Hepatocyte (in vitro differentiated cells): ENCODE measurements at regions not wholly inside any gene's neighbourhood (a gene's known extent, or its start where the extent isn't known, plus 50 kb on each side); places are given as distances from the start of the nearest gene placed in this dataset.
A peak's percentile ranks its signal among the peaks of the same experiment; 100 is the strongest.

Source experiments
- DNase-seq: peaks from one replicate; pipeline ENCODE4 v3.0.0-alpha.2; 2016; ENCODE audit warnings: low spot score
- H2AFZ ChIP-seq: fragments of 200-600 bp; sonication (generic); 2 replicates; pipeline ENCODE4 v1.6.0; 2016; ENCODE audit warnings: antibody characterized with exemption, mild to moderate bottlenecking
- H3K27ac ChIP-seq: fragments of 200-600 bp; sonication (generic); 2 replicates; pipeline ENCODE4 v1.5.1; 2016; ENCODE audit warnings: mild to moderate bottlenecking
- H3K27me3 ChIP-seq: fragments of 200-600 bp; sonication (generic); 2 replicates; pipeline ENCODE4 v1.6.1; 2016
- H3K36me3 ChIP-seq: fragments of 200-600 bp; sonication (generic); replicated peaks from 2 replicates; pipeline ENCODE4 v1.5.1; 2016; ENCODE audit warnings: low read depth; ENCODE audit not compliant: insufficient read depth
- H3K4me1 ChIP-seq: fragments of 200-600 bp; sonication (generic); 2 replicates; pipeline ENCODE4 v1.5.1; 2016; ENCODE audit warnings: mild to moderate bottlenecking, moderate library complexity; ENCODE audit not compliant: insufficient read depth
- H3K4me2 ChIP-seq: fragments of 200-600 bp; sonication (generic); 2 replicates; pipeline ENCODE4 v1.6.0; 2016
- H3K4me3 ChIP-seq: fragments of 200-600 bp; sonication (generic); 2 replicates; pipeline ENCODE4 v1.5.1; 2016; ENCODE audit warnings: mild to moderate bottlenecking
- H3K79me2 ChIP-seq: fragments of 200-600 bp; sonication (generic); 2 replicates; pipeline ENCODE4 v1.6.0; 2017; ENCODE audit warnings: mild to moderate bottlenecking
- H3K9me2 ChIP-seq: fragments of 200-600 bp; sonication (generic); replicated peaks from 2 replicates; pipeline ENCODE4 v1.6.0; 2017; ENCODE audit warnings: mild to moderate bottlenecking; ENCODE audit not compliant: insufficient read depth
- H3K9me3 ChIP-seq: fragments of 200-600 bp; sonication (generic); 2 replicates; pipeline ENCODE4 v1.5.1; 2016; ENCODE audit warnings: low read depth, mild to moderate bottlenecking
- H4K20me1 ChIP-seq: fragments of 200-600 bp; sonication (generic); 2 replicates; pipeline ENCODE4 v1.6.0; 2016; ENCODE audit warnings: mild to moderate bottlenecking; ENCODE audit not compliant: insufficient read depth, poor library complexity, severe bottlenecking
- CTCF ChIP-seq: fragments of 200-600 bp; sonication (generic); IDR thresholded peaks from 2 replicates; pipeline ENCODE4 v1.5.1; 2016; ENCODE audit warnings: antibody characterized with exemption, mild to moderate bottlenecking; ENCODE audit not compliant: poor library complexity
- EZH2 ChIP-seq: fragments of 200-600 bp; sonication (generic); IDR thresholded peaks from 2 replicates; pipeline ENCODE4 v1.6.1; 2016; ENCODE audit warnings: antibody characterized with exemption, mild to moderate bottlenecking, borderline replicate concordance
- EZH2phosphoT487 ChIP-seq: fragments of 200-600 bp; sonication (generic); IDR thresholded peaks from one replicate; pipeline ENCODE4 v1.6.1; 2018; ENCODE audit warnings: antibody characterized with exemption, mild to moderate bottlenecking, low read depth, moderate library complexity; ENCODE audit not compliant: unreplicated experiment, severe bottlenecking
- WGBS: methylation state at CpG from one replicate; pipeline ENCODE4 v1.1.6; 2016; ENCODE audit warnings: low lambda C conversion rate; ENCODE audit errors: missing lambda C conversion rate; 5-methylcytosine and 5-hydroxymethylcytosine counted together

DNA sequence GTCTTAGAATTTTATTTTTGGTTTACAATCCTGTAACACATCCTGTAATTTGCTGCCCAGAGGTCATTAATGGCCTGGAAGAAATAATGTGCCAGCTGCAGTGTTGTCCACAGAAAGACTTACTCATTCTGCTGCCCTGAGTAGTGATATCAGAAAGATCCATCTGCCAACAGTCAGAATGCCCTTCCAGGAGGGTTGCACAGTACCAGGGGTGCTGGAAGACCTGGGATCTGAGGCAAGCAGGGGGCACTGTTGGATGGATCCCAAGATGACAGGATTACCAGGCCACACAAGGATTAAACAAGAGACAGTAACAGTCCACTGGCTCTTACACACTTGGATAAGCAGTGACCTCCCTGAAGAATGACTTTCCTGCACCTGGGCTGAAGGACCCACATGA, 93.8 kb upstream of the TOP3B start:
- peaks cover 18% of the 10 kb centered on the region for H3K4me1 ChIP-seq
- no peak overlapping the region for H2AFZ ChIP-seq
- DNase-seq = no peak
- H3K27me3 ChIP-seq = no peaks in the 10 kb centered on the region
- H3K36me3 ChIP-seq = no peaks in the 10 kb centered on the region
- no peaks in the 10 kb centered on the region for H3K9me3 ChIP-seq
- no peak overlapping the region for H3K4me2 ChIP-seq
- H3K4me3 ChIP-seq = no peak overlapping the region
- H3K9me2 ChIP-seq = no peaks in the 10 kb centered on the region
- no peaks in the 10 kb centered on the region for H4K20me1 ChIP-seq
- H3K27ac ChIP-seq = no peak overlapping the region
- no peaks in the 10 kb centered on the region for H3K79me2 ChIP-seq
- TF ChIP-seq EZH2 (no peak), EZH2phosphoT487 (no peak), CTCF (no peak)

DNA sequence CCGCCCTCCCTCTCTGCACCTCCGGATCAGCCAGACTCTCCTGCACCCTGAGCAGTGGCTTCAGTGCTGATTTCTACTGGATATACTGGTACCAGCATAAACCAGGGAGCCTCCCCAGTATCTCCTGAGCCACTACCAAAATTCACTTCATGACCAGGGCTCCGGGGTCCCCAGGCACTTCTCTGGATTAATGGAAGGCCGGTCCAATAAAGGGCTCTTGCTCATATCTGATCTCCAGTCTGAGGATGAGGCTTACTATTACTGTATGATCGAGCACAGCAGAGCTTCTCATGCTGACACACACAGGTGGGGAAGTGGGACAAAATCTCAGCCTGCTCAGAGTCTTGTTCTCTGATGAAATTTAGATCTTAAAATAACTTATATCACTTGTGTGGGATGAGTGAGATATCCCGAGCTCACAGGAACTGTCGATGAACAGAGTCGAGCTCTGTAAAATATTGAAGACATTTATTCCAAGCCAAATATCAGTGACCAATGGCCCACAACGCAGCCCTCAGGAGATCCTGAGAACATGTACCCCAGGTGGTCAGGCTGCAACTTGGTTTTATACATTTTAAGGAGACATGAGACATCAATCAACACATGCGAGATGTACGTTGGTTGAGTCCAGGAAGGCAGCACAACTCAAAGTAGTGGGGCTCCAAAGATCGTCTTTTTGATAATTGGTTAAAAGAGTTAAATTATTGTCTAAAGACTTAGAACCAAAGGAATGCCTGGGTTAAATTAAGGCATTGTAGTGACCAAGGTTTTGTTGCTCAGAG, 93.0 kb upstream of the TOP3B start:
- H3K9me3 ChIP-seq = no peaks in the 10 kb centered on the region
- H4K20me1 ChIP-seq = no peaks in the 10 kb centered on the region
- H3K27me3 ChIP-seq = no peaks in the 10 kb centered on the region
- no peaks in the 10 kb centered on the region for H3K79me2 ChIP-seq
- WGBS = 80% methylated on average over 12 of the region's 12 CpGs
- no peak overlapping the region for H3K4me2 ChIP-seq
- no peak for DNase-seq
- H3K4me1 ChIP-seq = peaks cover 18% of the 10 kb centered on the region
- no peak overlapping the region for H2AFZ ChIP-seq
- H3K4me3 ChIP-seq = no peak overlapping the region
- TF ChIP-seq CTCF = no peak
- TF ChIP-seq EZH2 = no peak
- TF ChIP-seq EZH2phosphoT487 = no peak
- no peaks in the 10 kb centered on the region for H3K36me3 ChIP-seq
- no peaks in the 10 kb centered on the region for H3K9me2 ChIP-seq
- H3K27ac ChIP-seq = peak overlapping the region; percentile 25

GRCh38 chr22:22074634-22075381, 92.2 kb upstream of the TOP3B start:
- H3K36me3 ChIP-seq = no peaks in the 10 kb centered on the region
- H2AFZ ChIP-seq = no peak overlapping the region
- peak overlapping the region; percentile 25 for H3K27ac ChIP-seq
- DNase-seq = peak; percentile 35
- TF ChIP-seq CTCF (no peak), EZH2 (no peak), EZH2phosphoT487 (no peak)
- no peak overlapping the region for H3K4me3 ChIP-seq
- H3K4me2 ChIP-seq = no peak overlapping the region
- H3K9me3 ChIP-seq = no peaks in the 10 kb centered on the region
- H4K20me1 ChIP-seq = no peaks in the 10 kb centered on the region
- no peaks in the 10 kb centered on the region for H3K79me2 ChIP-seq
- WGBS = 0% methylated on average over 1 of the region's 1 CpG
- H3K9me2 ChIP-seq = no peaks in the 10 kb centered on the region
- no peaks in the 10 kb centered on the region for H3K27me3 ChIP-seq
- peaks cover 18% of the 10 kb centered on the region for H3K4me1 ChIP-seq
